GM12878 (cell line): ENCODE measurements at regions not wholly inside any gene's neighbourhood (a gene's known extent, or its start where the extent isn't known, plus 50 kb on each side); places are given as distances from the start of the nearest gene placed in this dataset.

Source experiments
- CTCF ChIP-seq, 3 experiments: IDR thresholded peaks in 2 of 3; conservative IDR thresholded peaks in 1 of 3; 2 replicates each; pipeline ENCODE4 v1.5.1; 2011; ENCODE audit warnings: low read depth in 3 of 3, low read length in 3 of 3, mild to moderate bottlenecking in 3 of 3, control low read depth in 2 of 3, moderate library complexity in 2 of 3, inconsistent platforms in 1 of 3, mixed read lengths in 1 of 3; ENCODE audit not compliant: control insufficient read depth in 2 of 3, insufficient read depth in 1 of 3; ENCODE audit errors: extremely low read depth in 1 of 3
- POLR2A ChIP-seq: IDR thresholded peaks from 2 replicates; pipeline ENCODE4 v1.6.1; 2011; ENCODE audit warnings: low read depth, mild to moderate bottlenecking, low read length

- no peak for TF ChIP-seq POLR2A
- no peak for TF ChIP-seq CTCF (IDR thresholded peaks at IDR 0.05 in 2 of 3, conservative IDR thresholded peaks at IDR 0.05 in 1 of 3; ENCODE audit: control insufficient read depth in 2 of 3, extremely low read depth in 1 of 3, insufficient read depth in 1 of 3, low read depth in 3 of 3, low read length in 3 of 3)
Observed at GRCh38 chr17:71440513-71440912, 680.3 kb upstream of the SOX9 start.
